GM12878 (cell line): ENCODE measurements at regions not wholly inside any gene's neighbourhood (a gene's known extent, or its start where the extent isn't known, plus 50 kb on each side); places are given as distances from the start of the nearest gene placed in this dataset.

ENCODE experiments used
- ATAC-seq: fragments of 200-7000 bp; cut with Tn5 transposase; 3 replicates; pipeline ENCODE4 v1.9.1; 2020; ENCODE audit warnings: mild to moderate bottlenecking, moderate library complexity
- BruUV-seq: library from RNA; stranded (reverse); fragments of 400-500 nt; replicated peaks from 2 replicates; lab custom pipeline; 2021; lab: Mats Ljungman, UMichigan
- CTCF ChIA-PET: fragments of 300-600 bp; sonication (Branson Sonifier 250); formaldehyde crosslinking; extraction: SDS; loops from one replicate; lab custom pipeline; 2021; ENCODE audit warnings: inconsistent platforms; lab: Yijun Ruan, JAX
- POLR2A ChIA-PET: fragments of 350-600 bp; formaldehyde crosslinking; extraction: SDS; loops from one replicate; lab custom pipeline; 2021; ENCODE audit warnings: inconsistent platforms; lab: Charles Lee
- RAD21 ChIA-PET: fragments of 300-600 bp; sonication (Branson Sonifier 250); formaldehyde crosslinking; loops from one replicate; lab custom pipeline; 2023; ENCODE audit warnings: antibody characterized with exemption; ENCODE audit not compliant: unreplicated experiment; lab: Charles Lee
- SMC1A ChIA-PET: fragments of 300-600 bp; sonication (Branson Sonifier 250); formaldehyde crosslinking; loops from one replicate; lab custom pipeline; 2023; ENCODE audit not compliant: unreplicated experiment, uncharacterized antibody; lab: Charles Lee
- DNase-seq: peaks from one replicate; pipeline ENCODE4 v3.0.0-alpha.2; 2011; ENCODE audit warnings: low read depth, low spot score
- FAIRE-seq: peaks from 3 replicates; lab custom pipeline; 2011; peaks lifted over from hg19 to GRCh38; lab: Jason Lieb, UNC
- H2AFZ ChIP-seq: 2 replicates; pipeline ENCODE4 v1.6.0; 2011; ENCODE audit warnings: low read depth, low read length, control low read depth; ENCODE audit not compliant: control insufficient read depth
- H3K27ac ChIP-seq: 2 replicates; pipeline ENCODE4 v1.5.1; 2011; ENCODE audit warnings: control low read depth; ENCODE audit not compliant: control insufficient read depth, insufficient read depth
- H3K27me3 ChIP-seq, 2 experiments: replicated peaks in 1 of 2; 2 replicates each; pipeline versions ENCODE4 v1.6.0 to v1.6.1; 2011; ENCODE audit warnings: low read length in 1 of 2; ENCODE audit not compliant: control insufficient read depth in 2 of 2, insufficient read depth in 2 of 2
- H3K36me3 ChIP-seq, 2 experiments: 2 replicates each; pipeline ENCODE4 v1.5.1; 2011; ENCODE audit warnings: low read length in 1 of 2; ENCODE audit not compliant: control insufficient read depth in 2 of 2, insufficient read depth in 2 of 2
- H3K4me1 ChIP-seq: 2 replicates; pipeline ENCODE4 v1.6.1; 2011; ENCODE audit warnings: mild to moderate bottlenecking, low read length, moderate library complexity, mixed read lengths; ENCODE audit not compliant: control insufficient read depth, insufficient read depth
- H3K4me2 ChIP-seq: 2 replicates; pipeline ENCODE4 v1.6.0; 2011; ENCODE audit warnings: control low read depth; ENCODE audit not compliant: control insufficient read depth, insufficient read depth
- H3K4me3 ChIP-seq: fragments of 200-600 bp; sonication (generic); 2 replicates; pipeline ENCODE4 v1.5.1; 2016
- H3K79me2 ChIP-seq: 2 replicates; pipeline ENCODE4 v1.6.0; 2011; ENCODE audit warnings: low read length; ENCODE audit not compliant: control insufficient read depth, insufficient read depth
- H3K9ac ChIP-seq: 2 replicates; pipeline ENCODE4 v1.8.0; 2011; ENCODE audit warnings: low read length, control low read depth, mixed read lengths; ENCODE audit not compliant: control insufficient read depth, insufficient read depth
- H3K9me3 ChIP-seq: replicated peaks from 3 replicates; pipeline ENCODE4 v1.5.1; 2011; ENCODE audit warnings: mild to moderate bottlenecking, low read length; ENCODE audit not compliant: control insufficient read depth, insufficient read depth
- H4K20me1 ChIP-seq: 2 replicates; pipeline ENCODE4 v1.6.0; 2011; ENCODE audit not compliant: control insufficient read depth, insufficient read depth
- BCL11A ChIP-seq: IDR thresholded peaks from 2 replicates; pipeline ENCODE4 v1.6.1; 2011; ENCODE audit warnings: low read depth, low read length
- BCL3 ChIP-seq: IDR thresholded peaks from 2 replicates; pipeline ENCODE4 v1.6.1; 2011; ENCODE audit warnings: borderline replicate concordance, low read depth, mild to moderate bottlenecking, moderate library complexity, low read length; ENCODE audit not compliant: insufficient read depth, poor library complexity, severe bottlenecking
- E2F4 ChIP-seq: IDR thresholded peaks from 2 replicates; pipeline ENCODE4 v1.6.1; 2012; ENCODE audit warnings: low read depth, low read length, improper control_type of control experiment
- FOXM1 ChIP-seq: IDR thresholded peaks from 2 replicates; pipeline ENCODE4 v1.6.1; 2012; ENCODE audit warnings: low read depth, mild to moderate bottlenecking, inconsistent platforms, low read length, moderate library complexity
- HDAC6 ChIP-seq: fragments of 200-600 bp; sonication (generic); IDR thresholded peaks from one replicate; pipeline ENCODE4 v1.8.0; 2017; ENCODE audit warnings: antibody characterized with exemption; ENCODE audit not compliant: unreplicated experiment
- IKZF2 ChIP-seq, 2 experiments: fragments of 450-650 bp; IDR thresholded peaks; 2 replicates each; pipeline ENCODE4 v1.6.1; 2017; ENCODE audit warnings: mild to moderate bottlenecking in 2 of 2, moderate library complexity in 2 of 2
- KAT2A ChIP-seq: conservative IDR thresholded peaks from 2 replicates; pipeline ENCODE4 v1.6.1; 2011; ENCODE audit warnings: low read depth, low read length; ENCODE audit not compliant: control insufficient read depth
- NFXL1 ChIP-seq: fragments of 450-650 bp; IDR thresholded peaks from 2 replicates; pipeline ENCODE4 v1.6.1; 2017; ENCODE audit warnings: antibody characterized with exemption, mild to moderate bottlenecking, borderline replicate concordance
- NR2C1 ChIP-seq: fragments of 450-650 bp; IDR thresholded peaks from 2 replicates; pipeline ENCODE4 v1.6.1; 2017; ENCODE audit warnings: antibody characterized with exemption, mild to moderate bottlenecking, moderate library complexity
- SPI1 ChIP-seq: IDR thresholded peaks from 2 replicates; pipeline ENCODE4 v1.6.1; 2011; ENCODE audit warnings: low read depth, mild to moderate bottlenecking, low read length, moderate library complexity, borderline replicate concordance; ENCODE audit not compliant: insufficient read depth
- SRF ChIP-seq, 2 experiments: IDR thresholded peaks; 2 replicates each; pipeline ENCODE4 v1.6.1; 2011; ENCODE audit warnings: low read depth in 2 of 2, low read length in 2 of 2, mild to moderate bottlenecking in 1 of 2, moderate library complexity in 1 of 2
- TCF12 ChIP-seq: IDR thresholded peaks from 2 replicates; pipeline ENCODE4 v1.6.1; 2011; ENCODE audit warnings: low read depth, mild to moderate bottlenecking, low read length
- WGBS: methylation state at CpG from one replicate; pipeline ENCODE4 v1.1.6; 2016; ENCODE audit warnings: low lambda C conversion rate; ENCODE audit not compliant: insufficient replicate concordance, insufficient coverage; ENCODE audit errors: missing lambda C conversion rate; 5-methylcytosine and 5-hydroxymethylcytosine counted together
- in situ Hi-C: fragments of 300-500 bp; cut with MboI; formaldehyde crosslinking; loops from 9 replicates; pipeline ENCODE4 v1.14.3; 2018; ENCODE audit warnings: mixed read lengths
- intact Hi-C: fragments of 100-400 bp; cut with micrococcal nuclease; formaldehyde crosslinking; loops from one replicate; pipeline ENCODE4 v1.14.2; 2022; ENCODE audit not compliant: unreplicated experiment
- TF ChIP-seq, protein P1 (sequence below): fragments of 450-650 bp; formaldehyde crosslinking; IDR thresholded peaks from 2 replicates; pipeline ENCODE4 v1.5.0; 2022; ENCODE audit warnings: mild to moderate bottlenecking, missing genetic modification characterization
- TF ChIP-seq, protein P2 (sequence below): fragments of 450-650 bp; IDR thresholded peaks from 2 replicates; pipeline ENCODE4 v1.6.1; 2017; ENCODE audit warnings: mild to moderate bottlenecking, moderate library complexity

GRCh38 chr4:165654556-165654955 is 218.5 kb upstream of the TLL1 start (continued):
- TF ChIP-seq E2F4: no peak
- no peak for TF ChIP-seq NFXL1
- no peak for TF ChIP-seq SPI1

DNA sequence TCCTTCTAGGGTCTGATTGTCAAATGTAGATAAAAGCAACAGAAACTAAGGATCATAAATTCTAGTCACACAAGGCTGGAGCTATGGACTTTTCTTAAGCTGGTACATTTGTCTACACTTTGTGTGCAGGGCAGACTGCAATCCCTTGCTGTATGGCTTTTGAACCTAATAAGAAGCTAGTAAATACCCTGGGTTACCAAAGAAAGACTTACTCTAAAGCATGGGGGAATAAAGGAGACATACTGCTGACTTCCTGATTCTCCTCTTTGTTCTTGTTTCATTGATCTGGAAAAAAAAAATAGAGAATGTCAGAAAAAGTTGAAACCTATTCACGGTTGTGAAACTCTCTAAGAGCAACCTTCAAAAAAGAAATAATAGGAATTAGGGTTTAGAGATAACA is 216.6 kb upstream of the TLL1 start:
- H2AFZ ChIP-seq: no peak overlapping the region
- no peaks in the 10 kb centered on the region for H4K20me1 ChIP-seq
- FAIRE-seq: no peak
- H3K27me3 ChIP-seq: no peaks in the 10 kb centered on the region
- no peaks in the 10 kb centered on the region for H3K4me1 ChIP-seq
- H3K4me2 ChIP-seq: no peak overlapping the region
- intact Hi-C loops (no loop called here), in situ Hi-C loops (no loop called here)
- H3K36me3 ChIP-seq: no peaks in the 10 kb centered on the region
- WGBS: 0% methylated on average over 1 of the region's 1 CpG
- ATAC-seq: no peak
- ChIA-PET SMC1A (interaction anchor here (1.1 kb wide), 1 partner anchor 542 kb away, joined by 3 read pairs; no protein-coding TSS in a partner anchor), CTCF (no interaction called here), POLR2A (no interaction called here), RAD21 (no interaction called here)
- H3K9ac ChIP-seq: no peak overlapping the region
- no peak overlapping the region for H3K4me3 ChIP-seq
- H3K79me2 ChIP-seq: no peaks in the 10 kb centered on the region
- DNase-seq: no peak
- no peak overlapping the region for H3K27ac ChIP-seq
- H3K9me3 ChIP-seq: no peaks in the 10 kb centered on the region
- BruUV-seq: no TSS peak
- no peak for TF ChIP-seq IKZF2 (IDR thresholded peaks at IDR 0.05)
- TF ChIP-seq KAT2A: no peak
- TF ChIP-seq HDAC6: no peak
- no peak for TF ChIP-seq SRF (IDR thresholded peaks at IDR 0.05; ENCODE audit: low read depth in 2 of 2, low read length in 2 of 2)
- TF ChIP-seq, protein P1, sequence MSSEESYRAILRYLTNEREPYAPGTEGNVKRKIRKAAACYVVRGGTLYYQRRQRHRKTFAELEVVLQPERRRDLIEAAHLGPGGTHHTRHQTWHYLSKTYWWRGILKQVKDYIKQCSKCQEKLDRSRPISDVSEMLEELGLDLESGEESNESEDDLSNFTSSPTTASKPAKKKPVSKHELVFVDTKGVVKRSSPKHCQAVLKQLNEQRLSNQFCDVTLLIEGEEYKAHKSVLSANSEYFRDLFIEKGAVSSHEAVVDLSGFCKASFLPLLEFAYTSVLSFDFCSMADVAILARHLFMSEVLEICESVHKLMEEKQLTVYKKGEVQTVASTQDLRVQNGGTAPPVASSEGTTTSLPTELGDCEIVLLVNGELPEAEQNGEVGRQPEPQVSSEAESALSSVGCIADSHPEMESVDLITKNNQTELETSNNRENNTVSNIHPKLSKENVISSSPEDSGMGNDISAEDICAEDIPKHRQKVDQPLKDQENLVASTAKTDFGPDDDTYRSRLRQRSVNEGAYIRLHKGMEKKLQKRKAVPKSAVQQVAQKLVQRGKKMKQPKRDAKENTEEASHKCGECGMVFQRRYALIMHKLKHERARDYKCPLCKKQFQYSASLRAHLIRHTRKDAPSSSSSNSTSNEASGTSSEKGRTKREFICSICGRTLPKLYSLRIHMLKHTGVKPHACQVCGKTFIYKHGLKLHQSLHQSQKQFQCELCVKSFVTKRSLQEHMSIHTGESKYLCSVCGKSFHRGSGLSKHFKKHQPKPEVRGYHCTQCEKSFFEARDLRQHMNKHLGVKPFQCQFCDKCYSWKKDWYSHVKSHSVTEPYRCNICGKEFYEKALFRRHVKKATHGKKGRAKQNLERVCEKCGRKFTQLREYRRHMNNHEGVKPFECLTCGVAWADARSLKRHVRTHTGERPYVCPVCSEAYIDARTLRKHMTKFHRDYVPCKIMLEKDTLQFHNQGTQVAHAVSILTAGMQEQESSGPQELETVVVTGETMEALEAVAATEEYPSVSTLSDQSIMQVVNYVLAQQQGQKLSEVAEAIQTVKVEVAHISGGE: no peak
- TF ChIP-seq NR2C1: no peak
- no peak for TF ChIP-seq BCL3
- TF ChIP-seq TCF12: no peak
- TF ChIP-seq FOXM1: no peak
- TF ChIP-seq, protein P2, sequence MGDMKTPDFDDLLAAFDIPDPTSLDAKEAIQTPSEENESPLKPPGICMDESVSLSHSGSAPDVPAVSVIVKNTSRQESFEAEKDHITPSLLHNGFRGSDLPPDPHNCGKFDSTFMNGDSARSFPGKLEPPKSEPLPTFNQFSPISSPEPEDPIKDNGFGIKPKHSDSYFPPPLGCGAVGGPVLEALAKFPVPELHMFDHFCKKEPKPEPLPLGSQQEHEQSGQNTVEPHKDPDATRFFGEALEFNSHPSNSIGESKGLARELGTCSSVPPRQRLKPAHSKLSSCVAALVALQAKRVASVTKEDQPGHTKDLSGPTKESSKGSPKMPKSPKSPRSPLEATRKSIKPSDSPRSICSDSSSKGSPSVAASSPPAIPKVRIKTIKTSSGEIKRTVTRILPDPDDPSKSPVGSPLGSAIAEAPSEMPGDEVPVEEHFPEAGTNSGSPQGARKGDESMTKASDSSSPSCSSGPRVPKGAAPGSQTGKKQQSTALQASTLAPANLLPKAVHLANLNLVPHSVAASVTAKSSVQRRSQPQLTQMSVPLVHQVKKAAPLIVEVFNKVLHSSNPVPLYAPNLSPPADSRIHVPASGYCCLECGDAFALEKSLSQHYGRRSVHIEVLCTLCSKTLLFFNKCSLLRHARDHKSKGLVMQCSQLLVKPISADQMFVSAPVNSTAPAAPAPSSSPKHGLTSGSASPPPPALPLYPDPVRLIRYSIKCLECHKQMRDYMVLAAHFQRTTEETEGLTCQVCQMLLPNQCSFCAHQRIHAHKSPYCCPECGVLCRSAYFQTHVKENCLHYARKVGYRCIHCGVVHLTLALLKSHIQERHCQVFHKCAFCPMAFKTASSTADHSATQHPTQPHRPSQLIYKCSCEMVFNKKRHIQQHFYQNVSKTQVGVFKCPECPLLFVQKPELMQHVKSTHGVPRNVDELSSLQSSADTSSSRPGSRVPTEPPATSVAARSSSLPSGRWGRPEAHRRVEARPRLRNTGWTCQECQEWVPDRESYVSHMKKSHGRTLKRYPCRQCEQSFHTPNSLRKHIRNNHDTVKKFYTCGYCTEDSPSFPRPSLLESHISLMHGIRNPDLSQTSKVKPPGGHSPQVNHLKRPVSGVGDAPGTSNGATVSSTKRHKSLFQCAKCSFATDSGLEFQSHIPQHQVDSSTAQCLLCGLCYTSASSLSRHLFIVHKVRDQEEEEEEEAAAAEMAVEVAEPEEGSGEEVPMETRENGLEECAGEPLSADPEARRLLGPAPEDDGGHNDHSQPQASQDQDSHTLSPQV: no peak
- no peak for TF ChIP-seq BCL11A
